ENCODE measurements at regions not wholly inside any gene's neighbourhood (a gene's known extent, or its start where the extent isn't known, plus 50 kb on each side); places are given as distances from the start of the nearest gene placed in this dataset.

DNA sequence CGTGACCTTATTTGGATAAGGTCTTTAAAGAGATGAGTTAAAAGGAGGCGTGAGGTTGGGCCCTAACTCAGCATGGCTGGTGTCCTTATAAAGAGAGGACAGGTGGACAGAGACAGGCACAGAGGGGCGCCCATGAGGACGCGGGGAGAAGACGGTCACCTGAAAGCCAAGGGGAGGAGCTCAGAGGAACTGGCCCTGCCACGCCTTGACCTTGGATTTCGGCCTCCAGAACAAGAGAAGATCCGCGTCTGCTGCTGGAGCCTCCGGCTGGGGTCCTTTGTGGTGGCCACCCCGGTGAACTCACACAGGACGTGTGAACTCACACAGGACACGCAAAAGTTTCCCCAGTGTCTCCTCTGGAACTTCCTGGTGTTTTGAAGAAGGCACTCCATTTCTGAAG lies 122.7 kb downstream of the SIK1 start:
- Histone ChIP-seq H2AFZ (no peak overlapping the region), H3K4me3 (no peak overlapping the region), H3K9me2 (replicated peaks; ENCODE audit: insufficient read depth) (no peaks in the 10 kb centered on the region), H3K27ac (no peak overlapping the region), H3K36me3 (replicated peaks; ENCODE audit: insufficient read depth, low read depth) (no peaks in the 10 kb centered on the region), H3K4me2 (no peak overlapping the region), H3K79me2 (no peaks in the 10 kb centered on the region), H3K4me1 (ENCODE audit: insufficient read depth) (peaks cover 15% of the 10 kb centered on the region), H3K27me3 (no peaks in the 10 kb centered on the region), H3K9me3 (ENCODE audit: low read depth) (no peaks in the 10 kb centered on the region), H4K20me1 (ENCODE audit: insufficient read depth, poor library complexity, severe bottlenecking) (no peaks in the 10 kb centered on the region)
- TF ChIP-seq EZH2 (IDR thresholded peaks at IDR 0.05; ENCODE audit: borderline replicate concordance) (no peak), EZH2phosphoT487 (IDR thresholded peaks at IDR 0.05; ENCODE audit: low read depth, severe bottlenecking, unreplicated experiment) (no peak)
- TF ChIP-seq, protein P1, sequence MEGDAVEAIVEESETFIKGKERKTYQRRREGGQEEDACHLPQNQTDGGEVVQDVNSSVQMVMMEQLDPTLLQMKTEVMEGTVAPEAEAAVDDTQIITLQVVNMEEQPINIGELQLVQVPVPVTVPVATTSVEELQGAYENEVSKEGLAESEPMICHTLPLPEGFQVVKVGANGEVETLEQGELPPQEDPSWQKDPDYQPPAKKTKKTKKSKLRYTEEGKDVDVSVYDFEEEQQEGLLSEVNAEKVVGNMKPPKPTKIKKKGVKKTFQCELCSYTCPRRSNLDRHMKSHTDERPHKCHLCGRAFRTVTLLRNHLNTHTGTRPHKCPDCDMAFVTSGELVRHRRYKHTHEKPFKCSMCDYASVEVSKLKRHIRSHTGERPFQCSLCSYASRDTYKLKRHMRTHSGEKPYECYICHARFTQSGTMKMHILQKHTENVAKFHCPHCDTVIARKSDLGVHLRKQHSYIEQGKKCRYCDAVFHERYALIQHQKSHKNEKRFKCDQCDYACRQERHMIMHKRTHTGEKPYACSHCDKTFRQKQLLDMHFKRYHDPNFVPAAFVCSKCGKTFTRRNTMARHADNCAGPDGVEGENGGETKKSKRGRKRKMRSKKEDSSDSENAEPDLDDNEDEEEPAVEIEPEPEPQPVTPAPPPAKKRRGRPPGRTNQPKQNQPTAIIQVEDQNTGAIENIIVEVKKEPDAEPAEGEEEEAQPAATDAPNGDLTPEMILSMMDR (IDR thresholded peaks at IDR 0.05; ENCODE audit: poor library complexity): no peak
- WGBS (ENCODE audit: low lambda C conversion rate, missing lambda C conversion rate): 95% methylated on average over 14 of the region's 14 CpGs
- DNase-seq (ENCODE audit: low spot score): no peak

DNA sequence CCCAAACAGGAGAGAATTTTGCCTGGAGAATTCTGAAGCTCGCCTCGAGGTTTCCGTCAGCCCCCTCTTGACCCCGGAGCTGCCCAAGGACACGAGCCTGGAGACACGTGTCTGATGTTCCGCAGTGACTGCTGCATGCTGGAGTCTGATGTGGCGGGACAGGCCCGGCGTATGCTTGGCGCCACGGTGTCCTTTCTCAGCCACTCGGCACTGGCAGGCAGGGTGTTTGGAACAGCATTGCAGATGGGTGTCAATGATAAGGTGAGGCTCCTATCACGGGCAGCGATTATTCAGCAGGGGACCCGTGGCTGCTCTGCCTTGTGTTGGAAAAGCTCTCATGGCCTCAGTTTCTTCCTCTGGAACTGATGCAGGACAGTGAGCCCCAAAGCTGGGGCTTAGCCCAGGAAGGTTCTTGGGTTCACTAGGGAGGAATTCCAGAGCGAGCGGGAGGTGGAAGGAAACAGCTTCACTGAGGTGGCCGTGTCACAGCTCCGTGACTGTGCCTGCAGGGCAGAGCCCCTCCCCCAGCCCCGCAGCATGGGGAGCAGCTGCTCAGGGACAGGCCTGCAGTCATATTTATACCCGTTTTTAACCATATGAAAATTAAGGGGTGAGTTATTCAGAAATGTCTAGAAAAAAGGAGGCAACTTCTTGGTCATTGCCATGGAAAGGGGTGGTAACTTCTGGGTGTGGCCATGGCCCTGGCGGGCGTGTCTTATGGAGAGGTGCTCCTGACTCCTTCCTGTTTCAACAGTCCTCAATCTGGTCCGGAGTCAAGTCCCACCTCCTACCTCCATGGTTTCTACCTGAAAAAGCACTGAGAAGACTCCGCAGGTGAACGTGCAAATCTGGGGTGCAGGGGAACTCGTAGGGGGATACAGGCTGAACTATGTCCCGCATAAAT lies 123.4 kb downstream of the SIK1 start:
- TF ChIP-seq, protein P1 (IDR thresholded peaks at IDR 0.05; ENCODE audit: poor library complexity): no peak
- WGBS (ENCODE audit: low lambda C conversion rate, missing lambda C conversion rate): 88% methylated on average over 29 of the region's 29 CpGs
- Histone ChIP-seq H3K9me2 (replicated peaks; ENCODE audit: insufficient read depth) (no peaks in the 10 kb centered on the region), H3K27me3 (no peaks in the 10 kb centered on the region), H3K9me3 (ENCODE audit: low read depth) (no peaks in the 10 kb centered on the region), H4K20me1 (ENCODE audit: insufficient read depth, poor library complexity, severe bottlenecking) (no peaks in the 10 kb centered on the region), H3K27ac (no peak overlapping the region), H3K4me3 (no peak overlapping the region), H3K4me1 (ENCODE audit: insufficient read depth) (peaks cover 15% of the 10 kb centered on the region), H3K4me2 (no peak overlapping the region), H2AFZ (no peak overlapping the region), H3K36me3 (replicated peaks; ENCODE audit: insufficient read depth, low read depth) (no peaks in the 10 kb centered on the region), H3K79me2 (no peaks in the 10 kb centered on the region)
- DNase-seq (ENCODE audit: low spot score): no peak

DNA sequence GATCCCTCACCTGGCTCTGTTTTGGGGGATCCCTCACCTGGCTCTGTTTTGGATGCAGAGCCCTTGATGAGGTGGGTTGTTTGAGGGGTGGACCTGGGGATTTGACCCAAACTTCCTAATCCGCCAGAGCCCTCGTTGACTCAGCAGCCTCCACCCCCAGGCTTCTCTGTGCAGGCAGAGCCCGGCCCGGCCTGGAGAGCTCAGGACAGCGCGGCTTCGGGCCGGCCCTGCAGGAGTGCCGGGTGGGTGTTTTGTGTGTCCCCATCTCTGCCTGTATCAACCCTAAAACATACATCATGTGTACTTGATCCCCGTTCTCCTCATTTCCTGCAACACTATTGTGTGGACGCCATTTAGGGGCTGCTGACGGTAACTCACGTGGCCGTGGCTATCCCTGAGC lies 124.2 kb downstream of the SIK1 start:
- Histone ChIP-seq H3K27ac (no peak overlapping the region), H3K27me3 (no peaks in the 10 kb centered on the region), H3K9me2 (replicated peaks; ENCODE audit: insufficient read depth) (no peaks in the 10 kb centered on the region), H3K36me3 (replicated peaks; ENCODE audit: insufficient read depth, low read depth) (no peaks in the 10 kb centered on the region), H3K79me2 (no peaks in the 10 kb centered on the region), H3K9me3 (ENCODE audit: low read depth) (no peaks in the 10 kb centered on the region), H2AFZ (no peak overlapping the region), H3K4me2 (no peak overlapping the region), H3K4me1 (ENCODE audit: insufficient read depth) (peaks cover 9% of the 10 kb centered on the region), H4K20me1 (ENCODE audit: insufficient read depth, poor library complexity, severe bottlenecking) (no peaks in the 10 kb centered on the region), H3K4me3 (no peak overlapping the region)
- WGBS (ENCODE audit: low lambda C conversion rate, missing lambda C conversion rate): 90% methylated on average over 14 of the region's 14 CpGs
- TF ChIP-seq EZH2 (IDR thresholded peaks at IDR 0.05; ENCODE audit: borderline replicate concordance) (no peak), EZH2phosphoT487 (IDR thresholded peaks at IDR 0.05; ENCODE audit: low read depth, severe bottlenecking, unreplicated experiment) (no peak)
- TF ChIP-seq, protein P1 (IDR thresholded peaks at IDR 0.05; ENCODE audit: poor library complexity): no peak
- DNase-seq (ENCODE audit: low spot score): no peak
